ENCODE measurements at regions not wholly inside any gene's neighbourhood (a gene's known extent, or its start where the extent isn't known, plus 50 kb on each side); places are given as distances from the start of the nearest gene placed in this dataset.

- Histone ChIP-seq H3K9me3 (ENCODE audit: insufficient read depth, low read depth, low read length) (peaks cover 2% of the 10 kb centered on the region), H3K4me1 (ENCODE audit: insufficient read depth, low read length) (peaks cover 18% of the 10 kb centered on the region), H2AFZ (ENCODE audit: low read depth, low read length) (no peak overlapping the region), H4K20me1 (ENCODE audit: insufficient read depth, low read length) (peaks cover 74% of the 10 kb centered on the region), H3K4me2 (ENCODE audit: low read length) (peak overlapping the region; percentile 19), H3K4me3 (ENCODE audit: insufficient read depth, low read depth, low read length) (no peak overlapping the region), H3K27ac (ENCODE audit: low read depth, low read length) (no peak overlapping the region), H3K9ac (ENCODE audit: low read length) (no peak overlapping the region), H3K27me3 (ENCODE audit: insufficient read depth, low read length) (no peaks in the 10 kb centered on the region), H3K79me2 (ENCODE audit: insufficient read depth, low read length) (no peaks in the 10 kb centered on the region), H3K36me3 (ENCODE audit: insufficient read depth, low read length) (no peaks in the 10 kb centered on the region)
- peaks cover 28% of the 10 kb centered on the region for H3K27me3 Mint-ChIP-seq (ENCODE audit: low read depth, unreplicated experiment)
- H3K36me3 Mint-ChIP-seq (ENCODE audit: low read depth, unreplicated experiment): peaks cover 6% of the 10 kb centered on the region
- peak; percentile 14 for DNase-seq (ENCODE audit: low read depth)
- H3K27ac Mint-ChIP-seq (ENCODE audit: unreplicated experiment): no peak overlapping the region
- H3K4me1 Mint-ChIP-seq (ENCODE audit: low read depth, unreplicated experiment): peaks cover 12% of the 10 kb centered on the region
- no peak for FAIRE-seq
- no peak overlapping the region for H3K4me3 Mint-ChIP-seq (ENCODE audit: unreplicated experiment)
- H3K9me3 Mint-ChIP-seq (ENCODE audit: unreplicated experiment): no peaks in the 10 kb centered on the region
- no peak for TF ChIP-seq EZH2 (IDR thresholded peaks at IDR 0.05; ENCODE audit: insufficient read depth, low read length)
- TF ChIP-seq CTCF (IDR thresholded peaks at IDR 0.05; ENCODE audit: insufficient read depth, low read depth, low read length): no peak
Measured at GRCh38 chr16:85522842-85523601, 90.1 kb upstream of the GSE1 start.

- DNase-seq (ENCODE audit: low read depth) (peak; percentile 20), FAIRE-seq (no peak)
- H3K4me1 ChIP-seq (ENCODE audit: insufficient read depth, low read length): peaks cover 18% of the 10 kb centered on the region
- no peak overlapping the region for H3K27ac ChIP-seq (ENCODE audit: low read depth, low read length)
- TF ChIP-seq CTCF (IDR thresholded peaks at IDR 0.05; ENCODE audit: insufficient read depth, low read depth, low read length) (no peak), EZH2 (IDR thresholded peaks at IDR 0.05; ENCODE audit: insufficient read depth, low read length) (no peak)
- peaks cover 78% of the 10 kb centered on the region for H4K20me1 ChIP-seq (ENCODE audit: insufficient read depth, low read length)
- H3K4me1 Mint-ChIP-seq (ENCODE audit: low read depth, unreplicated experiment): peaks cover 12% of the 10 kb centered on the region
- H3K27ac Mint-ChIP-seq (ENCODE audit: unreplicated experiment): no peak overlapping the region
- H3K4me3 ChIP-seq (ENCODE audit: insufficient read depth, low read depth, low read length): no peak overlapping the region
- H3K4me3 Mint-ChIP-seq (ENCODE audit: unreplicated experiment): no peak overlapping the region
- H3K36me3 ChIP-seq (ENCODE audit: insufficient read depth, low read length): no peaks in the 10 kb centered on the region
- peaks cover 2% of the 10 kb centered on the region for H3K9me3 ChIP-seq (ENCODE audit: insufficient read depth, low read depth, low read length)
- H2AFZ ChIP-seq (ENCODE audit: low read depth, low read length): no peak overlapping the region
- no peak overlapping the region for H3K9ac ChIP-seq (ENCODE audit: low read length)
- peak overlapping the region; percentile 19 for H3K4me2 ChIP-seq (ENCODE audit: low read length)
- H3K27me3 ChIP-seq (ENCODE audit: insufficient read depth, low read length): no peaks in the 10 kb centered on the region
- no peaks in the 10 kb centered on the region for H3K79me2 ChIP-seq (ENCODE audit: insufficient read depth, low read length)
- H3K36me3 Mint-ChIP-seq (ENCODE audit: low read depth, unreplicated experiment): peaks cover 6% of the 10 kb centered on the region
- H3K9me3 Mint-ChIP-seq (ENCODE audit: unreplicated experiment): no peaks in the 10 kb centered on the region
- peaks cover 28% of the 10 kb centered on the region for H3K27me3 Mint-ChIP-seq (ENCODE audit: low read depth, unreplicated experiment)
Measured at GRCh38 chr16:85523602-85524364, 89.3 kb upstream of the GSE1 start.

GRCh38 chr16:85524365-85524629 lies 88.8 kb upstream of the GSE1 start:
- no peak overlapping the region for H3K4me3 Mint-ChIP-seq (ENCODE audit: unreplicated experiment)
- Histone ChIP-seq H3K4me3 (ENCODE audit: insufficient read depth, low read depth, low read length) (no peak overlapping the region), H2AFZ (ENCODE audit: low read depth, low read length) (no peak overlapping the region), H3K4me2 (ENCODE audit: low read length) (peak overlapping the region; percentile 50), H3K36me3 (ENCODE audit: insufficient read depth, low read length) (no peaks in the 10 kb centered on the region), H3K4me1 (ENCODE audit: insufficient read depth, low read length) (peaks cover 18% of the 10 kb centered on the region), H3K27ac (ENCODE audit: low read depth, low read length) (no peak overlapping the region), H3K9me3 (ENCODE audit: insufficient read depth, low read depth, low read length) (peaks cover 2% of the 10 kb centered on the region), H3K27me3 (ENCODE audit: insufficient read depth, low read length) (no peaks in the 10 kb centered on the region), H3K79me2 (ENCODE audit: insufficient read depth, low read length) (no peaks in the 10 kb centered on the region), H3K9ac (ENCODE audit: low read length) (no peak overlapping the region), H4K20me1 (ENCODE audit: insufficient read depth, low read length) (peaks cover 77% of the 10 kb centered on the region)
- H3K27me3 Mint-ChIP-seq (ENCODE audit: low read depth, unreplicated experiment): peaks cover 28% of the 10 kb centered on the region
- no peak for TF ChIP-seq EZH2 (IDR thresholded peaks at IDR 0.05; ENCODE audit: insufficient read depth, low read length)
- no peak for TF ChIP-seq CTCF (IDR thresholded peaks at IDR 0.05; ENCODE audit: insufficient read depth, low read depth, low read length)
- no peak overlapping the region for H3K27ac Mint-ChIP-seq (ENCODE audit: unreplicated experiment)
- H3K4me1 Mint-ChIP-seq (ENCODE audit: low read depth, unreplicated experiment): peaks cover 12% of the 10 kb centered on the region
- FAIRE-seq: no peak
- no peak for DNase-seq (ENCODE audit: low read depth)
- H3K9me3 Mint-ChIP-seq (ENCODE audit: unreplicated experiment): no peaks in the 10 kb centered on the region
- peaks cover 6% of the 10 kb centered on the region for H3K36me3 Mint-ChIP-seq (ENCODE audit: low read depth, unreplicated experiment)
